OCI-LY1 (cell line): ENCODE measurements at regions not wholly inside any gene's neighbourhood (a gene's known extent, or its start where the extent isn't known, plus 50 kb on each side); places are given as distances from the start of the nearest gene placed in this dataset.

Experiments used
- H2AFZ ChIP-seq: fragments of 200-600 bp; sonication (generic), shearing (Covaris generic); 2 replicates; pipeline ENCODE4 v1.6.0; 2014; ENCODE audit warnings: antibody characterized with exemption, mild to moderate bottlenecking, low read length
- H3F3A ChIP-seq: fragments of 200-600 bp; sonication (generic), shearing (Covaris generic); 2 replicates; pipeline ENCODE4 v1.6.0; 2014; ENCODE audit warnings: mild to moderate bottlenecking, antibody characterized with exemption, low read length, moderate library complexity; ENCODE audit not compliant: insufficient read depth
- H3K27ac ChIP-seq: fragments of 200-600 bp; sonication (generic); 2 replicates; pipeline ENCODE4 v1.5.1; 2014; ENCODE audit warnings: low read length, mixed run types, mild to moderate bottlenecking, low read depth; ENCODE audit not compliant: poor library complexity, severe bottlenecking
- H3K27me3 ChIP-seq: fragments of 200-600 bp; sonication (generic); 2 replicates; pipeline ENCODE4 v1.6.0; 2014; ENCODE audit warnings: antibody characterized with exemption, mild to moderate bottlenecking, low read length, moderate library complexity; ENCODE audit not compliant: insufficient read depth
- H3K36me3 ChIP-seq: fragments of 200-600 bp; sonication (generic); 2 replicates; pipeline ENCODE4 v1.6.1; 2014; ENCODE audit warnings: mild to moderate bottlenecking, antibody characterized with exemption, low read length, moderate library complexity, mixed read lengths; ENCODE audit not compliant: insufficient read depth
- H3K4me1 ChIP-seq: fragments of 200-600 bp; sonication (generic); 2 replicates; pipeline ENCODE4 v1.5.1; 2014; ENCODE audit warnings: mild to moderate bottlenecking, low read length, moderate library complexity; ENCODE audit not compliant: insufficient read depth, severe bottlenecking
- H3K4me2 ChIP-seq: fragments of 200-600 bp; sonication (generic), shearing (Covaris generic); 2 replicates; pipeline ENCODE4 v1.6.1; 2014; ENCODE audit warnings: low read length
- H3K4me3 ChIP-seq: fragments of 200-600 bp; sonication (generic); 2 replicates; pipeline ENCODE4 v1.5.1; 2014; ENCODE audit warnings: low read length, low read depth, mild to moderate bottlenecking, mixed read lengths; ENCODE audit not compliant: poor library complexity, severe bottlenecking
- H3K79me2 ChIP-seq: fragments of 200-600 bp; shearing (Covaris generic); 2 replicates; pipeline ENCODE4 v1.6.1; 2016; ENCODE audit warnings: mixed run types, low read length, mixed read lengths; ENCODE audit not compliant: insufficient read depth
- H3K9ac ChIP-seq: fragments of 200-600 bp; sonication (generic), shearing (Covaris generic); 2 replicates; pipeline ENCODE4 v1.6.1; 2014; ENCODE audit warnings: mild to moderate bottlenecking, low read length, mixed read lengths
- H3K9me2 ChIP-seq: fragments of 200-600 bp; sonication (generic), shearing (Covaris generic); 2 replicates; pipeline ENCODE4 v1.6.1; 2014; ENCODE audit warnings: low read depth, mild to moderate bottlenecking, low read length, mixed read lengths
- H3K9me3 ChIP-seq: fragments of 200-600 bp; shearing (Covaris generic); 2 replicates; pipeline ENCODE4 v1.6.1; 2014; ENCODE audit warnings: low read length, mixed read lengths
- H4K20me1 ChIP-seq: fragments of 200-600 bp; sonication (generic), shearing (Covaris generic); 2 replicates; pipeline ENCODE4 v1.6.0; 2016; ENCODE audit warnings: mild to moderate bottlenecking, low read length; ENCODE audit not compliant: insufficient read depth
- CTCF ChIP-seq: fragments of 200-600 bp; sonication (generic), shearing (Covaris generic); IDR thresholded peaks from 2 replicates; pipeline ENCODE4 v1.5.1; 2017; ENCODE audit warnings: mild to moderate bottlenecking, antibody characterized with exemption, low read length, moderate library complexity, mixed read lengths
- EZH2 ChIP-seq: fragments of 200-600 bp; sonication (generic), shearing (Covaris generic); IDR thresholded peaks from 2 replicates; pipeline ENCODE4 v1.8.0; 2017; ENCODE audit warnings: borderline replicate concordance, mixed run types, mild to moderate bottlenecking, antibody characterized with exemption, low read length, moderate library complexity, mixed read lengths

GRCh38 chr6:71603021-71603420, 283.3 kb upstream of the RIMS1 start:
- TF ChIP-seq EZH2 (no peak), CTCF (no peak)

GRCh38 chr6:71608646-71609045, 277.7 kb upstream of the RIMS1 start:
- no peak overlapping the region for H3K4me2 ChIP-seq
- no peak overlapping the region for H3K9ac ChIP-seq
- H3K9me2 ChIP-seq = no peaks in the 10 kb centered on the region
- no peaks in the 10 kb centered on the region for H3K27me3 ChIP-seq
- H3F3A ChIP-seq = no peaks in the 10 kb centered on the region
- no peaks in the 10 kb centered on the region for H3K4me1 ChIP-seq
- no peak overlapping the region for H3K27ac ChIP-seq
- no peaks in the 10 kb centered on the region for H3K9me3 ChIP-seq
- no peaks in the 10 kb centered on the region for H3K36me3 ChIP-seq
- H4K20me1 ChIP-seq = no peaks in the 10 kb centered on the region
- no peak for TF ChIP-seq CTCF
- TF ChIP-seq EZH2 = no peak
- H3K4me3 ChIP-seq = no peak overlapping the region
- H2AFZ ChIP-seq = no peak overlapping the region
- H3K79me2 ChIP-seq = no peaks in the 10 kb centered on the region

More at GRCh38 chr6:71603021-71603420, 283.3 kb upstream of the RIMS1 start:
- Histone ChIP-seq H3K9ac (no peak overlapping the region), H3K27me3 (no peaks in the 10 kb centered on the region), H3K4me1 (no peaks in the 10 kb centered on the region), H2AFZ (no peak overlapping the region), H3K4me2 (no peak overlapping the region), H3F3A (no peaks in the 10 kb centered on the region), H3K27ac (no peak overlapping the region), H4K20me1 (no peaks in the 10 kb centered on the region; the same call in 1 of the 2 replicates), H3K4me3 (no peak overlapping the region), H3K36me3 (no peaks in the 10 kb centered on the region), H3K79me2 (no peaks in the 10 kb centered on the region), H3K9me3 (no peaks in the 10 kb centered on the region), H3K9me2 (no peaks in the 10 kb centered on the region)

GRCh38 chr6:71619836-71620235, 266.5 kb upstream of the RIMS1 start:
- Histone ChIP-seq H3K9me2 (no peaks in the 10 kb centered on the region), H3K36me3 (no peaks in the 10 kb centered on the region), H3K9ac (no peak overlapping the region), H3K4me1 (no peaks in the 10 kb centered on the region), H2AFZ (no peak overlapping the region), H3F3A (no peaks in the 10 kb centered on the region), H3K4me2 (no peak overlapping the region), H3K27me3 (no peaks in the 10 kb centered on the region), H3K79me2 (no peaks in the 10 kb centered on the region), H3K4me3 (no peak overlapping the region), H3K27ac (no peak overlapping the region), H3K9me3 (no peaks in the 10 kb centered on the region), H4K20me1 (no peaks in the 10 kb centered on the region)
- TF ChIP-seq EZH2 (no peak), CTCF (no peak)
